ENCODE measurements at regions not wholly inside any gene's neighbourhood (a gene's known extent, or its start where the extent isn't known, plus 50 kb on each side); places are given as distances from the start of the nearest gene placed in this dataset.
"Not testable (repeated sequence)": the region's sequence is repeated elsewhere in the genome, so short reads cannot be mapped to it uniquely, and the experiment has no call there.

- no peak for DNase-seq (ENCODE audit: low spot score)
- Histone ChIP-seq H3K27me3 (no peaks in the 10 kb centered on the region), H3K27ac (no peak overlapping the region)
These were observed 132.8 kb upstream of the CCND2 start for GRCh38 chr12:4140581-4141301.

GRCh38 chr12:4139191-4139590 lies 134.4 kb upstream of the CCND2 start:
- no peaks in the 10 kb centered on the region for H3K9me3 ChIP-seq
- no peaks in the 10 kb centered on the region for H3K4me1 ChIP-seq
- H3K4me3 ChIP-seq = no peak overlapping the region
- no peaks in the 10 kb centered on the region for H3K36me3 ChIP-seq
- no peak overlapping the region for H3K27ac ChIP-seq
- DNase-seq (ENCODE audit: low spot score) = no peak
- no peak for TF ChIP-seq CTCF (IDR thresholded peaks at IDR 0.05)
- H3K27me3 ChIP-seq = no peaks in the 10 kb centered on the region

More at GRCh38 chr12:4140581-4141301, 132.8 kb upstream of the CCND2 start:
- TF ChIP-seq CTCF (IDR thresholded peaks at IDR 0.05) = no peak
- H3K9me3 ChIP-seq = no peaks in the 10 kb centered on the region
- no peaks in the 10 kb centered on the region for H3K36me3 ChIP-seq
- no peaks in the 10 kb centered on the region for H3K4me1 ChIP-seq
- H3K4me3 ChIP-seq = no peak overlapping the region

GRCh38 chr12:4138532-4138931 lies 135.0 kb upstream of the CCND2 start:
- H3K4me3 ChIP-seq; H3K4me1 ChIP-seq; H3K27me3 ChIP-seq; H3K27ac ChIP-seq; H3K9me3 ChIP-seq; DNase-seq (ENCODE audit: low spot score); H3K36me3 ChIP-seq: not testable (repeated sequence)

GRCh38 chr12:4138051-4138450 lies 135.5 kb upstream of the CCND2 start:
- Histone ChIP-seq H3K27ac (no peak overlapping the region), H3K36me3 (no peaks in the 10 kb centered on the region), H3K4me1 (no peaks in the 10 kb centered on the region), H3K4me3 (no peak overlapping the region), H3K9me3 (no peaks in the 10 kb centered on the region), H3K27me3 (no peaks in the 10 kb centered on the region)
- DNase-seq (ENCODE audit: low spot score) = no peak
- no peak for TF ChIP-seq CTCF (IDR thresholded peaks at IDR 0.05)

GRCh38 chr12:4137441-4137840 lies 136.1 kb upstream of the CCND2 start:
- Histone ChIP-seq H3K36me3 (no peaks in the 10 kb centered on the region), H3K9me3 (no peaks in the 10 kb centered on the region), H3K4me3 (no peak overlapping the region), H3K27ac (no peak overlapping the region), H3K27me3 (no peaks in the 10 kb centered on the region), H3K4me1 (no peaks in the 10 kb centered on the region)
- DNase-seq (ENCODE audit: low spot score) = no peak
- no peak for TF ChIP-seq CTCF (IDR thresholded peaks at IDR 0.05)

GRCh38 chr12:4137015-4137414 lies 136.5 kb upstream of the CCND2 start:
- H3K9me3 ChIP-seq = no peaks in the 10 kb centered on the region
- no peaks in the 10 kb centered on the region for H3K4me1 ChIP-seq
- no peaks in the 10 kb centered on the region for H3K36me3 ChIP-seq
- no peaks in the 10 kb centered on the region for H3K27me3 ChIP-seq
- H3K27ac ChIP-seq = no peak overlapping the region
- DNase-seq (ENCODE audit: low spot score) = no peak
- no peak for TF ChIP-seq CTCF (IDR thresholded peaks at IDR 0.05)
- no peak overlapping the region for H3K4me3 ChIP-seq
